ENCODE measurements at regions not wholly inside any gene's neighbourhood (a gene's known extent, or its start where the extent isn't known, plus 50 kb on each side); places are given as distances from the start of the nearest gene placed in this dataset.

DNA sequence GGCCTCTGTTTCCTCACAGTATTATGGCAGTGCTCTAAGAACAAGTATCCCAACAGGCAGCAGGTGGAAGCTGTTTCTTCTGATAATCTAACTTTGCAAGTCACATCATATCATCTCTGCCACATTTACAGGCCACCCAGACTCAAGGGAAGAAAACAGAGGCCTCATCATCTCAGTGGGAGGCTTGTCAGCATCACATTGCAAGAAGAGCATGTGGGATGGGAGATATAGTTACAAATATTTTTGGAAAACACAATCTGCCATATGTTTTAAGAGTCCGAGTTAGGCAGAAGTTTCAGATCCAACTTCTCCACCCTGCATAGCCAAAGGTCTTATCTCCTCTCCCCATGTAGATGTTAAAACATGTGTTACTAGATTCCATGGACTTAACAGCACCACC lies 130.4 kb upstream of the PDE1C start:
- no peaks in the 10 kb centered on the region for H3K36me3 ChIP-seq (ENCODE audit: low read depth)
- H3K27ac ChIP-seq = no peak overlapping the region
- ChIA-PET CTCF (no interaction called here), POLR2A (ENCODE audit: unreplicated experiment) (no interaction called here)
- TF ChIP-seq, protein P1, sequence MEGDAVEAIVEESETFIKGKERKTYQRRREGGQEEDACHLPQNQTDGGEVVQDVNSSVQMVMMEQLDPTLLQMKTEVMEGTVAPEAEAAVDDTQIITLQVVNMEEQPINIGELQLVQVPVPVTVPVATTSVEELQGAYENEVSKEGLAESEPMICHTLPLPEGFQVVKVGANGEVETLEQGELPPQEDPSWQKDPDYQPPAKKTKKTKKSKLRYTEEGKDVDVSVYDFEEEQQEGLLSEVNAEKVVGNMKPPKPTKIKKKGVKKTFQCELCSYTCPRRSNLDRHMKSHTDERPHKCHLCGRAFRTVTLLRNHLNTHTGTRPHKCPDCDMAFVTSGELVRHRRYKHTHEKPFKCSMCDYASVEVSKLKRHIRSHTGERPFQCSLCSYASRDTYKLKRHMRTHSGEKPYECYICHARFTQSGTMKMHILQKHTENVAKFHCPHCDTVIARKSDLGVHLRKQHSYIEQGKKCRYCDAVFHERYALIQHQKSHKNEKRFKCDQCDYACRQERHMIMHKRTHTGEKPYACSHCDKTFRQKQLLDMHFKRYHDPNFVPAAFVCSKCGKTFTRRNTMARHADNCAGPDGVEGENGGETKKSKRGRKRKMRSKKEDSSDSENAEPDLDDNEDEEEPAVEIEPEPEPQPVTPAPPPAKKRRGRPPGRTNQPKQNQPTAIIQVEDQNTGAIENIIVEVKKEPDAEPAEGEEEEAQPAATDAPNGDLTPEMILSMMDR (conservative IDR thresholded peaks at IDR 0.05) = no peak
- TF ChIP-seq EZH2 (IDR thresholded peaks at IDR 0.05; ENCODE audit: low read depth) = no peak
- no peaks in the 10 kb centered on the region for H3K27me3 ChIP-seq (ENCODE audit: insufficient read depth, low read depth)
- H3F3A ChIP-seq (ENCODE audit: insufficient read depth, low read depth) = no peaks in the 10 kb centered on the region
- no TSS peak for BruUV-seq (replicated peaks)
- no peaks in the 10 kb centered on the region for H3K79me2 ChIP-seq (ENCODE audit: low read depth)
- H3K9me3 ChIP-seq (ENCODE audit: insufficient read depth, low read depth) = no peaks in the 10 kb centered on the region
- H3K4me3 ChIP-seq = no peak overlapping the region
- H2AFZ ChIP-seq = no peak overlapping the region
- intact Hi-C loops (cut with micrococcal nuclease; ENCODE audit: unreplicated experiment) = no loop called here
- H4K20me1 ChIP-seq (ENCODE audit: insufficient read depth) = no peaks in the 10 kb centered on the region
- no peaks in the 10 kb centered on the region for H3K4me1 ChIP-seq (replicated peaks; ENCODE audit: insufficient read depth)
- DNase-seq = no peak
- H3K4me2 ChIP-seq = no peak overlapping the region
- H3K9me2 ChIP-seq (ENCODE audit: insufficient read depth) = no peaks in the 10 kb centered on the region

GRCh38 chr7:32194537-32194936 lies 124.3 kb upstream of the PDE1C start:
- no peaks in the 10 kb centered on the region for H3F3A ChIP-seq (ENCODE audit: insufficient read depth, low read depth)
- no peak overlapping the region for H3K27ac ChIP-seq
- intact Hi-C loops (cut with micrococcal nuclease; ENCODE audit: unreplicated experiment) = no loop called here
- no peaks in the 10 kb centered on the region for H3K4me1 ChIP-seq (replicated peaks; ENCODE audit: insufficient read depth)
- BruUV-seq (replicated peaks) = no TSS peak
- no peak for DNase-seq
- CTCF ChIA-PET = no interaction called here
- no peaks in the 10 kb centered on the region for H3K9me2 ChIP-seq (ENCODE audit: insufficient read depth)
- H4K20me1 ChIP-seq (ENCODE audit: insufficient read depth) = no peaks in the 10 kb centered on the region; the same call in 1 of the 2 replicates
- no peaks in the 10 kb centered on the region for H3K36me3 ChIP-seq (ENCODE audit: low read depth)
- no peaks in the 10 kb centered on the region for H3K27me3 ChIP-seq (ENCODE audit: insufficient read depth, low read depth)
- H3K4me2 ChIP-seq = no peak overlapping the region
- no peak overlapping the region for H3K4me3 ChIP-seq
- no peak overlapping the region for H2AFZ ChIP-seq
- no peaks in the 10 kb centered on the region for H3K9me3 ChIP-seq (ENCODE audit: insufficient read depth, low read depth)
- POLR2A ChIA-PET (ENCODE audit: unreplicated experiment) = no interaction called here
- no peak for TF ChIP-seq EZH2 (IDR thresholded peaks at IDR 0.05; ENCODE audit: low read depth)
- TF ChIP-seq, protein P1 (conservative IDR thresholded peaks at IDR 0.05) = no peak
- H3K79me2 ChIP-seq (ENCODE audit: low read depth) = no peaks in the 10 kb centered on the region

GRCh38 chr7:32191305-32191704 lies 121.1 kb upstream of the PDE1C start:
- no peak overlapping the region for H3K4me3 ChIP-seq
- no peaks in the 10 kb centered on the region for H3K4me1 ChIP-seq (replicated peaks; ENCODE audit: insufficient read depth)
- H2AFZ ChIP-seq = no peak overlapping the region
- intact Hi-C loops (cut with micrococcal nuclease; ENCODE audit: unreplicated experiment) = no loop called here
- H3K36me3 ChIP-seq (ENCODE audit: low read depth) = no peaks in the 10 kb centered on the region
- ChIA-PET CTCF (no interaction called here), POLR2A (ENCODE audit: unreplicated experiment) (no interaction called here)
- no peak for TF ChIP-seq EZH2 (IDR thresholded peaks at IDR 0.05; ENCODE audit: low read depth)
- H3K9me2 ChIP-seq (ENCODE audit: insufficient read depth) = no peaks in the 10 kb centered on the region
- no peaks in the 10 kb centered on the region for H3K27me3 ChIP-seq (ENCODE audit: insufficient read depth, low read depth)
- no peaks in the 10 kb centered on the region for H3F3A ChIP-seq (ENCODE audit: insufficient read depth, low read depth)
- DNase-seq = no peak
- no TSS peak for BruUV-seq (replicated peaks)
- no peak overlapping the region for H3K27ac ChIP-seq
- no peak overlapping the region for H3K4me2 ChIP-seq
- H3K79me2 ChIP-seq (ENCODE audit: low read depth) = no peaks in the 10 kb centered on the region
- H4K20me1 ChIP-seq (ENCODE audit: insufficient read depth) = no peaks in the 10 kb centered on the region; the same call in 1 of the 2 replicates
- H3K9me3 ChIP-seq (ENCODE audit: insufficient read depth, low read depth) = no peaks in the 10 kb centered on the region

- ChIA-PET CTCF (interaction anchor here (0.7 kb wide), 1 partner anchor 705 kb away, joined by 27 read pairs; no protein-coding TSS in a partner anchor), POLR2A (ENCODE audit: unreplicated experiment) (no interaction called here)
- Histone ChIP-seq H3K27ac (no peak overlapping the region), H3K36me3 (ENCODE audit: low read depth) (no peaks in the 10 kb centered on the region), H3K4me2 (no peak overlapping the region), H3K4me1 (replicated peaks; ENCODE audit: insufficient read depth) (no peaks in the 10 kb centered on the region), H3K9me3 (ENCODE audit: insufficient read depth, low read depth) (no peaks in the 10 kb centered on the region), H3F3A (ENCODE audit: insufficient read depth, low read depth) (no peaks in the 10 kb centered on the region), H3K9me2 (ENCODE audit: insufficient read depth) (0 out of 2 replicates have a peak, but pooled peaks cover 4% of the 10 kb centered on the region), H3K79me2 (ENCODE audit: low read depth) (no peaks in the 10 kb centered on the region), H3K27me3 (ENCODE audit: insufficient read depth, low read depth) (0 out of 2 replicates have a peak, but pooled peaks cover 6% of the 10 kb centered on the region), H4K20me1 (ENCODE audit: insufficient read depth) (no peaks in the 10 kb centered on the region), H3K4me3 (no peak overlapping the region), H2AFZ (no peak overlapping the region)
- intact Hi-C loops (cut with micrococcal nuclease; ENCODE audit: unreplicated experiment) = no loop called here
- no TSS peak for BruUV-seq (replicated peaks)
- no peak for TF ChIP-seq EZH2 (IDR thresholded peaks at IDR 0.05; ENCODE audit: low read depth)
- TF ChIP-seq, protein P1 (conservative IDR thresholded peaks at IDR 0.05) = no peak
- no peak for DNase-seq
Observed at GRCh38 chr7:32179567-32179966, 109.4 kb upstream of the PDE1C start.
